T-helper 2 cell treated with Interferon-gamma antibody and Interleukin-4, amounts not matched to agents 100 ng/mL and 5 ng/mL, for 36 hours (primary cell): ENCODE measurements at regions not wholly inside any gene's neighbourhood (a gene's known extent, or its start where the extent isn't known, plus 50 kb on each side); places are given as distances from the start of the nearest gene placed in this dataset.
"Not testable (repeated sequence)": the region's sequence is repeated elsewhere in the genome, so short reads cannot be mapped to it uniquely, and the experiment has no call there.

ENCODE experiments used
- intact Hi-C: fragments of 100-400 bp; cut with micrococcal nuclease; formaldehyde crosslinking; loops from one replicate; pipeline ENCODE4 v1.15.1; 2023

DNA sequence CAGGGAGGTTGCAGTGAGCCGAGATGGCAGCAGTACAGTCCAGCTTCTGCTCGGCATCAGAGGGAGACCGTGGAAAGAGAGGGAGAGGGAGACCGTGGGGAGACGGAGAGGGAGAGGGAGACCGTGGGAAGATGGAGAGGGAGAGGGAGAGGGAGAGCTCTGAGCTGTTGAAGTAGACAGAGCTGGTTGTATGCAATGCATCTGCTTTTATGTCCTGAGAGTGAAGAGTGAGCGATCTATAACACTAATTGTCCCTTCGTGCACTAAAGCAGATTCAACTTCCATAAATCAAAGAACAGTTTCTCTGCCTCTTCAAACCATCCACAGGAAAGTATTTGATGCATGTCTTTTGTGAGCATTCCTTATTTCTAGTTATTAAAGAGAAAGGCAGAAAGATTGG lies 300.6 kb downstream of the FLRT2 start:
- intact Hi-C loops, result not testable (repeated sequence)

DNA sequence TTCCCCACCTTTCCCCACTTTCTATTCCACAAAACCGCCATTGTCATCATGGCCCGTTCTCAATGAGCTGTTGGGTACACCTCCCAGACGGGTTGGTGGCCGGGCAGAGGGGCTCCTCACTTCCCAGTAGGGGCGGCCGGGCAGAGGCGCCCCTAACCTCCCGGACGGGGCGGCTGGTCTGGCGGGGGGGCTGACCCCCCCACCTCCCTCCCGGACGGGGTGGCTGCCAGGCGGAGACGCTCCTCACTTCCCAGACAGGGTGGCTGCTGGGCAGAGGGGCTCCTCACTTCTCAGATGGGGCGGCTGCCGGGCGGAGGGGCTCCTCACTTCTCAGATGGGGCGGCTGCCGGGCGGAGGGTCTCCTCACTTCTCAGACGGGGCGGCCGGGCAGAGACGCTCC lies 299.7 kb downstream of the FLRT2 start:
- intact Hi-C loops, result not testable (repeated sequence)

DNA sequence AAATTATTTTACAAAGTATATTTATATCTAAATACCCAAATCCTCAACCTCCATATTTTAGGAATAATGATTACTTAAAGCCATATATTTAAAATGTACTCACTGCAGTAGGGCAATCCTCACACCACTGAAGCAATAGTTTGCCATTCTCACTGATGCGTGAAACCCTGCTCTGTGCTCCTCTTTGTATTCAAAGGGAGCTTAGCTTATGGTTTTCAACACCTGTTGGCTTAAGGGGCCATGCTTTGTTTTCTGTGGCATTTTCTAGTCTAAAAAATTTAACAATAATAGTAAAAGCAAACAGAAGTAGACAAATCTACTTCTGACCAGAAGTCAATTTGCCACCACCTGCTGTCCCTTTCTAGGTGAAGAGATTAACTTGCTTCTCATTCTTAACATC lies 294.6 kb downstream of the FLRT2 start:
- intact Hi-C loops, result no loop called here

DNA sequence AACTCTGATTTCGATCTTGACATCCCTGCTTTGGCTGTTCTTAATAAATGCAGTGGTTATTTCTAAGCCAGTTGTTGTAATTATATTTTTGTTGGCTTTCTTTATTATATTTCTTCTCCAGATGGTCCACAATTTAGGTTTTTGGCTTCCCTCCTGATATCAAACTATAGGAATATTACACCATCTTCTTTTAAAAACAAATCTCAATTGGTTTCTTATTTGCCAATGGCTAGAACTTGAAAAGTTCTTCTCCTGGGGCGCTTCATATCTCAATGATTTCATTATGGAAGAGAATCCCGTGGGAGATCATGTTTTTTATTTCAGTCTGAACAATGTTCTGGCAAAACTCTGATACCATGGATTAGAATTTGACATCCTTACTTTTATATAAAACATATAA lies 292.3 kb downstream of the FLRT2 start:
- intact Hi-C loops, result no loop called here

DNA sequence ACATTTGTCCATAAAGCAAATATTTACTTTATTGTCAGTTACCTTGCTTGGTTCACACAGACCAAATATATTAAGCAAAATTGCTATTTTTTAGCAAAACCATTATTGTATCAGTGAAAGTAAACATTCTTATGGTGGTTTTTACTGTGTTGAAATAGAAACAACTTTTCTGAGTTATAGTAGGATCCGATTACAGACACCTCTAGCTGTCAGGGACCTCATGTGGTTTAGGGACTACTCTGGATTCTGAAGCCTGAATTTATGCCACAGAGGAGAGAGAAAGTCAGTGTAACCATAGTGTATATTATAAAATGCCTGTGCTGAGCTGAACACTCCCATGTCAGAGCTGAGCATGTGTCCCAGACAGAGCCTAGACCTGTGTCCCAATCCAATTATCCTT lies 287.5 kb downstream of the FLRT2 start:
- intact Hi-C loops, result no loop called here

DNA sequence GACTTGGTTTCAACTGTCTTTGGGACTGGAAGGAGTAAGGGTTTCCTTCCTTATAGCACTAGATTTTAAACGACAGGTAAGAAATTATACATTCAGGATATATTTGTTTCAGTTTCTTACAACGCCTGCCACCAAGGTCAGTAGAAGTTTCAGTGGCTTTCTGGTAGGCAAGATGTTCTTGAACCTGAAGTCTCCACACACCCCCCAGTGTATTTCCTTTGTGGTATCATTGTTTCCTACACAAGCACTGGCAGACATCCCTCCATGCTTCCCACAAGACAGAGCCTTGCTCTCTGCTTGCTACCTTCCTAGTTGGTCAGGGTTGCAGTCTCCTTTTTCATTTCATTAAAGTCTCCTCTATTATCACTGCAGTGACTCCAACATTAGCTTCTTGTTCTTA lies 283.1 kb downstream of the FLRT2 start:
- intact Hi-C loops, result no loop called here

DNA sequence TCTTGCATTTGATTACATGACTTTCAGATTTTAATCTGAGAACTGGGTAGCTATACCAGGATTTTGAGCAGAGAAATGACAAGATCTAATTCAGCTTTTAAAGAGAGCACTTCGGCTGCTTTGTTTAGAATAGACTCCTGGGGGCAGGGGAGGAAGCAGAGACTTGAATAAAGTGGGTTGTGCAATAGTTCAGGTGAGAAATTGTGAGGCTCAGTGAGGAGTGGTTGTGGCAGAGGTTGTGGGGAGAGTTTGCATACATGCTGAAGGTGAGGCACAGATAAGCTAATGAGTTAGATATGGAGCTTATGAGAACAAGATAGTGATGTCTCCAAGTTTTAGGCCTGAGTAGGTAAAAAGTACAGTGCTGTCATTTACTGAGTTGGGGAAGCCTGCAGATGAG lies 281.4 kb downstream of the FLRT2 start:
- intact Hi-C loops, result no loop called here

DNA sequence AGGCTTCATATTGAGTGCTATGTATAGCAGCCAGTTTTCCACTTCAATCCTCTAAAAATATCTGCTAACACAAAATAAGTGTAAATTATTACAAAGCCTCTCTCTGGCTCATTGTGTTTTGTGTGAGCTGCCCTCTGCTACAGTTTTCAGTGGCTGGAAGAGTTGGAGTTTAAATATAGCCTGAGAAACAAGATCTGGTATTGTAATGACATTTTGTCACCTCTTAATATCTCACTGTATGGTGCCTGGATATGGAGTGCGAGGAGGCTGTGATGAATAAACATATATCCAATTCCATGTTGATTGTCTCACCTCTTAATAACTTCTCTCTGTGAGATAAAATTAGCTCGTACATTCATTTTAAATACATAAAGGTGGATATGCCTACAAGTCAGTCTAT lies 269.7 kb downstream of the FLRT2 start:
- intact Hi-C loops, result no loop called here

DNA sequence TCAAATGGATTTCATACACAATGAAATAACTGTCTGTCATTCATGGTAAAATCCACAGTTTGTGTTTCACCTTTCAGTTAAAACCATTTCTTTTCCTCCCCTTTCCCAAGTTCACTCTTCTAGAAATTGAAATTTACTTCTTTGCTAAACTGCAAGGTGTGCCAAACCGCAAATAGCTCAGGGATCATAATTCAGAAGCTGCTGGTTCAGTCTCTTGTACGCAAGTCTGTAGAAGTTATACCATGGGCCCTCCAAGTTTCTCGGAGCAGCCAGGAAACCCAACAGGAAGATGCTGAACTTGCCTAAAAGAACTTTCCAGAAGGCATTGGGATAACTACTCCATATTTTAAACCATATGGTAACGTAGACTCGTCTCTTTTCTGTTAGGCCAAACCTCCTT lies 268.9 kb downstream of the FLRT2 start:
- intact Hi-C loops, result no loop called here

DNA sequence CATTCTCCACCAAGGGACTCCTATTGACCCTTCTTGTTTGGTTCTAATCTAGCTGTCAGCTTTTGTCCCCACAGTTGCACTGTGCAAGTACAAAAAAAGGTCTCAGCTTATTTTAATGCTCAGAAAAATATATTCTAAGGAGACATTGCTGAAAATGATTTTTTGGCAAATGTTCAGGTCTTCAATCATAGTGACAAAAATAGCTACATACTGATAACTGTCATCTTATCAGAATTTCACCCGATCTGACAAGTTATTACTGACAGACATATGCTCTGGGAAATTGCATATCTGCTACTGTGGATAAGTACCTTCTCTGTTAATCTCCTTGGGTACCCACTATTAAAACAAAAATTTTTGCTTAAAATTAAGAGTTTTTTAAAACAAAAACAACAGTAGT lies 263.6 kb downstream of the FLRT2 start:
- intact Hi-C loops, result no loop called here

DNA sequence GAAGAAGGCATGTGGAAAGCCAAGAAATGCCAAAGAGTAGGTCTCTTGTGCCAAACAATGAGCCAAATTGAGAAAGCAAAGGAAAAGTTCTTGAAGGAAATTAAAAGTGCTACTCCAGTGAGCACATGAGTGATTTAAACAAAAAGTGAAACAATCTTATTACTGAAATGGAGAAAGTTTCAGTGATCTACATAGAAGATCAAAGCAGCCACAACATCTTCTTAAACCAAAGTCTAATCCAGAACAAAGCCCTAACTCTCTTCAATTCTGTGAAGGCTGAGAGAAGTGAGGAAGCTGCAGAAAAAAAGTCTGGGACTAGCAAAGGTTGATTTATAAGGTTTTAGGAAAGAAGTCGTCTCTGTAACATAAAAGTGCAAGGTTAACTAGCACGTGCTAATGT lies 259.6 kb downstream of the FLRT2 start:
- intact Hi-C loops, result no loop called here

DNA sequence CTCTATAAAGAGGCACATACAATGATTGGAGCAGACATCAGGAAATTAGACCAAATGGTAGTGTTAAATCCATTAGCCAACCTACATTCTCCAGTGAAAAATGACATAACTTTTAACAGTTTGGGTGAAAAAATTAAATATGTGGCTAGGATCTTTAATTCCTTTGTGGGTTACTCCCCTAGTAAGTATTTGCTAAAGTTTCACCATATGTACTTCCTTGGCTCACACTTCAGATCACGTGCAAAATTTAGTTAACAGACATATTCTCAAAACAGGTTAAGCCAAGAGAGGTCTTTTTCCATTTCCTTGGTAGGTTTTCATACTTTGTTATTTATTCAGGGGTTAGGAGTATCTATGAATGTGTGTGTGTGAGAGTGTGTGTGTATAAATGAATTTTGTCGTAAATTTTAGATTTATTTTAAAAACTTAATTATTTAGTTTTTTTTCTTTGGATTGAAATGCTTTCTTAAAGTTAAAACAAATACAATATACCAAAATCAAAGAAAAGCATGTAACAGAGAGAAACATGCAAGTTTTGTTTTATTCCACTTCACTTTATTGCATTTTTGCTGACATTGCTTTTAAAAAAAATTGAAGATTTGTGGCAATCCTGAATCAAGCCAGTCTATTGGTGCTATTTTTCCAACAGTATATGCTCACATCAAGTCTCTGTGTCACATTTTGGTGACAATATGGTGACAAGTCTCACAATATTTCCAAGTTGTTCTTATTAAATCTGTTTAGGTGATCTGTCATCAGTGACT lies 258.7 kb downstream of the FLRT2 start:
- intact Hi-C loops, result no loop called here

DNA sequence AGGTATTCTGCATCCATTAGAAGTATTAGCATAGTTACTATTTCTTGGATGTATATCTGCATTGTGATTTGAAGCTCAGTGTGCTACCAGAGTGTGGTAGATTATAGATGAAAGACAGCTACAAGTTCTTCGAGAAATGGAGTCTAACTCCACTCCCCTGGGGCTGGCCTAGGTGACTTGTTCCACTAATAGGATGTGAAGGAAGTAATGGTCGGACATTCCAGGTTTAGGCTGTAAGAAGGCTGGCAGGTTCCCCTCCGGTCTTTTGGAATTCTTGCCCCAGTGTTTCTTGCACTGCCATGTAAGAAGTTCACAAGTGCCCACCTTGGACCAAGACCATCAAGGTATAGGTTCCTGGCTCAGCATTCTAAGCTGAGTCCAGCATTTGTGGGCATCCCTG lies 236.4 kb downstream of the FLRT2 start:
- intact Hi-C loops, result no loop called here

DNA sequence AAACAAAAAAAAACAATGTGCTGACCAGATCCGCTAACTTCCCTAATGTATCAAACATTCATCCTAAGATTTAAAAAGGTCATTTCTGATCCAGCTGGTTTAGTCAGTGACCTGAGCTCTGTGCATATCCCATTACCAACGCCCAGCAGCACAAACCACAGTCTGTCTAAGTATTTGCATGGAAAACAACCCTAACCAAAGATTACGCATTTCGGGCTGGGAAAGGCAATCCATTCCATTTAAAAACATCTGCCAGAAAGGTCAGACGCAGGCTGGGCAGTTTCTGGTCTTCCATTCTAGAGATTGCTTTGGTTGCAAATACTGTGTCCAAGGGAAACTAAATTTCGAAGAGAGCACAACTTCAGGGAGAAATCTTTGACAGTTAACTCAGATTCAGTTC lies 234.9 kb downstream of the FLRT2 start:
- intact Hi-C loops, result no loop called here

DNA sequence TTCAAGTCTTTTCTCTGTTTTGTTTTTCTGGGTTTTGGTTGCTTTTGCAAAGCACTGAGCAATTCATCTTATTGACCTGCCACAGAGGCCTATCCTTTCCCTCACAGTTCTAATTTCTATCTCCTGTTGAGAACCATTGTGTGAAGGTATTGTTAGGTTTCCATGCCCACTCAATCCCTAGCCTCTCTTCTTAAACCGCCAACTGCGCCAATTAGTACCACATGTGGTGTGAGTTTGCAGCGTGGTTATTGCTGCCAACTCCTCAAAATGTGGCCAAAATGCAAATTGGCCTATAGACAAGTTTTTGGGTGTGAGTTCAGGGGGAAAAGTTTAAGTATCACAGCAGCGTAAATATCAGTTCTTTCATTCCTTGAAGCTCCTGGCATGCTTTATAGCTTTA lies 232.6 kb downstream of the FLRT2 start:
- intact Hi-C loops, result no loop called here

DNA sequence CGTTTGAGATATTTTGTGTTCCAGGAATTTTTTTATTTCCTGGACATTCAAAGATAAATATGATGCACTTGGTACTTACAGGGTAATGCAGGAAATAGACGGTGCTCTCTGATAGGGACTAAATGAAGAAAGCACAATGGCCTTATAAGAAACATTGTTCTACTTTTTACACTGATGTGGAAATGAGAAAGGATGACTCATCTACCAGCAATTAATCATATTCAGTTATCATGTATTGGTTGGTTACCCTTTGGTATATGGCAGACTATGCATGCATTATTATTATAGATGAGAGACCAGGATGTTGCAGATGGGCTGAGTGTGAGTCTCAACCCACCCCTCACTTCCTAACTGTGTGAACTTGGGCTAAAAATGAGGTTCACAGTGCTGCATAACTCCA lies 222.2 kb downstream of the FLRT2 start:
- intact Hi-C loops, result no loop called here

DNA sequence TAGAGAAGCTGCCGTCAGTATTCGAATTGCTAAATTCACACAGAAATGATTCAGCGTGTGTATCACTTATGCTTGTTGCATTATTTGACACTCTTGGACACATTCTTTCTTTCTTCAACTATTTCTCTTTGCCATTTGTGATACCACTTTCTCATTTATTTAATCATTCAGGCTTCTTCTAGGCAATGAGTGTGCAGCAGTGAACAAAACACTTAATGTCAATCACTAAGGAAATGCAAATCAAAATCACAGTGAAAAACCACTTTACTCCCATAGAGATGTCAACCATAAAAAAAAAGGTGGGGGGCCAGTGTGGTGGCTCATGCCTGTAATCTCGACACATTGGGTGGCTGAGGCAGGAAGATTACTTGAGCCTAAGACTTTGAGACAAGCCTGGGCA lies 214.6 kb downstream of the FLRT2 start:
- intact Hi-C loops, result no loop called here

DNA sequence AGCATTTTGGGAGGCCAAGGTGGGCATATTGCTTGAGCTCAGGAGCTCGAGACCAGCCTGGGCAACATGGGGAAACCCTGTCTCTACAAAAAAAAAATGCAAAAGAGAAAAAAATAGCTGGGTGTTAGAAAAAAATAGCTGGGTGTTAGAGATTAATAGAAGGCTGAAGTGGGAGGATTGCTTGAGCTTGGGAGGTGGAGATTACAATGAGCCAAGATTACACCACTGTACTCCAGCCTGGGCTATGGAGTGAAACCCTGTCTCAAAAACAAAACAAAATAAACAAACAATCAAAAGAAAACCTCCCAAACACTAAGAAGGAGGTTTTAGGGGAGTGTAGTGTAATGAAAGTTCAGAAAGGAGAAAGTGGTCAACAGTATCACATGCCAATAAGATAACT lies 202.1 kb downstream of the FLRT2 start:
- intact Hi-C loops, result no loop called here

DNA sequence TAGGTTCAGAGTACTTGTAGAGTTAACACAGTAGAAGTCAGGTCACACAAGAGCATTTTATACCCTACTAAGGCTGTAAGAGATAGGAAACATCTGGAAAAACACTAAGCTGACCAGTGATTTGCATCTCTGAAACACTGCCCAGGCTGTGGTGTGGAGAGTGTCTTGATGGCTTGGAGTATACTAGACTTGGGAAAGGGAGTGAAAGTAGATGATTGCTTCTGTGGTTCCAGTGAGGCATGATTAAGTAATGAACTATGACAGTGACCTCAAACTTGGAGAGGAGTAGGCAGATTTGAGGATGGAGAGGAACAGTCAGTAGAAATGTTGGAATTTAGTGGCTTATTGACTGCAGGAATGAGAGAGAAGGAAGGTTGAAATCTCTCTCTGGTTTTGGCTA lies 201.2 kb downstream of the FLRT2 start:
- intact Hi-C loops, result no loop called here

DNA sequence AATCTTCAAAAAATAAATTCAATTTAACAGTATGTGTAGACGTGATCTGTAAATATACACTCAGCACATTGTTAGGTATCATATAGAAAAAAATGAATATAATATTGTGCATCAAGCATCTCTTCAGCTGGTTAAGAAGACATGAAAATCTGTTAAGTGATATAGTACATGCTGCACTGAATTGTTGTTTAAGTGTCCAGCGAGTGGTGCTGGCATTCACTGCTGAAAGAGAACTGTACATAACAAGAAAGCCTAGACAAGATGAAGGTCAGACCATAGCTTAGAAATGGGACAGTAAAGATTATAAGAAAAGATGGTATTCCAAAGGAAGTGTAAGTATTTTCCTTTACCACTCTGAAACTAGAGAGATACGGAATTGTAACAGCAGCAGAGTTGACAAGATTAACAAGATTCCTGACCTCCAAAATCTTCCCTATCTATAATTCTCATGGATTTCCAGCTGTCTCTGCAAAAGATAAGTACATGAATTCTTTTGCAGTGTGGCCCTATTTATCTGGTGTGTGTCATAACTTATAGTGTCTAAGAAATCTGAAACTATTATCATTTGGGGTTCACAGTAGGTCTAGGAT lies 198.6 kb downstream of the FLRT2 start:
- intact Hi-C loops, result no loop called here

DNA sequence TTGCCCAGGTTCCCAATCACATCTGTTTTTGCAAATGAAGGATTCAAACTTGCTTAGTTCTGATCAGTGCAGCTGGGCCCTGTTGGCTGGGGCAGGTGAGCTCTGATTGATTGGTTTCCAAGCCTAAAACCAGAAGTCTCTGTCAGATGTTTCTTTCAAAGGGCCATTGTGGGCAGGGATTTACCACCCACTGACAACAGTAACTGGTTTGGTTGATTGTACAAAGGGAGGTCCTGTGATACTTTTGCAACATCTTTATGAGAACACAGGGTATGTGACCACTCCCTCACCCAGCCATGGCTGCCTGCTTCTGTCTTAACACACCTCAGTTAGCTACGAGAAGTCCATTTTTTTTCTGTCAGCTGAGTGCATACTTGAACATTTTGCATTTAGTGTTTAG lies 184.1 kb downstream of the FLRT2 start:
- intact Hi-C loops, result no loop called here

DNA sequence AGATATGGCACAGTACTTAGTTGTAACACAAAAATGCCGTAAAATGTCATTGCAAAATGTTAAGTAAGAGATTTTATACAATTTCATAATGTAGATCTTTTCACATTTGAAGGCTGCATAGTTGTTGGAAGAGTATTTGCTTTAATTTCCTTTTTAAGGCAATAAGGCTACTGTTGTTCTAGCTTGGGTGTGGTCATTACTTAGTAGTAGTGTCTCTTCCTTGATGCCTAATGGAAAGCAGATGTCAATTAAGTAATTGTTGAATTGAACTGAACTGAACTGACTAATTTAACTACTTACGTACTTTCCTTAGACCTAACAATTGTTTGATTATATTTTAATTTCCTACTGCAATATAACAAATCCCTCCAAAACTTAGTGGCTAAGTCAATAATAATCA lies 181.7 kb downstream of the FLRT2 start:
- intact Hi-C loops, result no loop called here
